ENCODE measurements at regions not wholly inside any gene's neighbourhood (a gene's known extent, or its start where the extent isn't known, plus 50 kb on each side); places are given as distances from the start of the nearest gene placed in this dataset.

DNA sequence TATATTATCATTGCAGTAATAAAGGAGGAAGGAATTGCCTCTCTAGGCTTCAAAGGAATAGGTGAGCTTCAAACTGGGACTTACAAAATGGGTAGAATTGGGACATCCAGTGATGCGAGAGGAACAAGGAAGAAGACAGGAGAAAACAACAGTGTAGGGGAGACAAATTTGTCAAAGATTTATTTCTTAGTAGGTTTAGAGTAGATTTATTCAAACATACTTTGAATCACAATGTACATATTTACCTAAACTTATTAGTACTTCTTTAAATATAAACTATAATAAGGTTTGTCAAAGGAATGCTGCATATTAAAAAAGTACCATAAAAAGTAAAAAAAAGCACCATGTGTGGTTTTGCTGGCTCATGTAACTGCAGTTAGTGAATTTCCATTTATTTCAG is 161.4 kb upstream of the CDH2 start:
- no peak for TF ChIP-seq BCL11A (IDR thresholded peaks at IDR 0.05; ENCODE audit: low read depth, low read length)
- TF ChIP-seq, protein P1, sequence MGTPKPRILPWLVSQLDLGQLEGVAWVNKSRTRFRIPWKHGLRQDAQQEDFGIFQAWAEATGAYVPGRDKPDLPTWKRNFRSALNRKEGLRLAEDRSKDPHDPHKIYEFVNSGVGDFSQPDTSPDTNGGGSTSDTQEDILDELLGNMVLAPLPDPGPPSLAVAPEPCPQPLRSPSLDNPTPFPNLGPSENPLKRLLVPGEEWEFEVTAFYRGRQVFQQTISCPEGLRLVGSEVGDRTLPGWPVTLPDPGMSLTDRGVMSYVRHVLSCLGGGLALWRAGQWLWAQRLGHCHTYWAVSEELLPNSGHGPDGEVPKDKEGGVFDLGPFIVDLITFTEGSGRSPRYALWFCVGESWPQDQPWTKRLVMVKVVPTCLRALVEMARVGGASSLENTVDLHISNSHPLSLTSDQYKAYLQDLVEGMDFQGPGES (IDR thresholded peaks at IDR 0.05) = no peak
- no peak for TF ChIP-seq CHD4 (IDR thresholded peaks at IDR 0.05)
